ENCODE measurements at regions not wholly inside any gene's neighbourhood (a gene's known extent, or its start where the extent isn't known, plus 50 kb on each side); places are given as distances from the start of the nearest gene placed in this dataset.

- no peaks in the 10 kb centered on the region for H3K79me2 ChIP-seq
- TF ChIP-seq CTCF (IDR thresholded peaks at IDR 0.05; ENCODE audit: poor library complexity) (no peak), EZH2phosphoT487 (IDR thresholded peaks at IDR 0.05; ENCODE audit: low read depth, severe bottlenecking, unreplicated experiment) (no peak), EZH2 (IDR thresholded peaks at IDR 0.05; ENCODE audit: borderline replicate concordance) (no peak)
- H3K4me3 ChIP-seq: no peak overlapping the region
- no peak overlapping the region for H2AFZ ChIP-seq
- no peak for DNase-seq (ENCODE audit: low spot score)
- H3K27ac ChIP-seq: no peak overlapping the region
- no peaks in the 10 kb centered on the region for H3K36me3 ChIP-seq (replicated peaks; ENCODE audit: insufficient read depth, low read depth)
- H3K4me1 ChIP-seq (ENCODE audit: insufficient read depth): no peaks in the 10 kb centered on the region
- H3K9me2 ChIP-seq (replicated peaks; ENCODE audit: insufficient read depth): no peaks in the 10 kb centered on the region
- H3K9me3 ChIP-seq (ENCODE audit: low read depth): no peaks in the 10 kb centered on the region
- no peaks in the 10 kb centered on the region for H4K20me1 ChIP-seq (ENCODE audit: insufficient read depth, poor library complexity, severe bottlenecking)
- no peak overlapping the region for H3K4me2 ChIP-seq
- H3K27me3 ChIP-seq: no peaks in the 10 kb centered on the region
These were observed 90.8 kb upstream of the SERTM1 start for GRCh38 chr13:36582977-36583376.

GRCh38 chr13:36599641-36600040 is 74.2 kb upstream of the SERTM1 start:
- Histone ChIP-seq H3K4me2 (no peak overlapping the region), H3K9me2 (replicated peaks; ENCODE audit: insufficient read depth) (no peaks in the 10 kb centered on the region), H3K9me3 (ENCODE audit: low read depth) (no peaks in the 10 kb centered on the region), H3K79me2 (no peaks in the 10 kb centered on the region), H3K4me3 (no peak overlapping the region), H3K4me1 (ENCODE audit: insufficient read depth) (no peaks in the 10 kb centered on the region), H2AFZ (no peak overlapping the region), H4K20me1 (ENCODE audit: insufficient read depth, poor library complexity, severe bottlenecking) (no peaks in the 10 kb centered on the region), H3K36me3 (replicated peaks; ENCODE audit: insufficient read depth, low read depth) (no peaks in the 10 kb centered on the region), H3K27me3 (no peaks in the 10 kb centered on the region), H3K27ac (no peak overlapping the region)
- WGBS (ENCODE audit: low lambda C conversion rate, missing lambda C conversion rate): 88% methylated on average over 3 of the region's 3 CpGs
- TF ChIP-seq EZH2phosphoT487 (IDR thresholded peaks at IDR 0.05; ENCODE audit: low read depth, severe bottlenecking, unreplicated experiment): no peak
- no peak for TF ChIP-seq EZH2 (IDR thresholded peaks at IDR 0.05; ENCODE audit: borderline replicate concordance)
- no peak for TF ChIP-seq CTCF (IDR thresholded peaks at IDR 0.05; ENCODE audit: poor library complexity)
- DNase-seq (ENCODE audit: low spot score): no peak

GRCh38 chr13:36601186-36601585 is 72.6 kb upstream of the SERTM1 start:
- 85% methylated on average over 2 of the region's 2 CpGs for WGBS (ENCODE audit: low lambda C conversion rate, missing lambda C conversion rate)
- H3K27ac ChIP-seq: no peak overlapping the region
- no peaks in the 10 kb centered on the region for H3K9me3 ChIP-seq (ENCODE audit: low read depth)

More at GRCh38 chr13:36601186-36601585, 72.6 kb upstream of the SERTM1 start:
- H3K9me2 ChIP-seq (replicated peaks; ENCODE audit: insufficient read depth): no peaks in the 10 kb centered on the region
- TF ChIP-seq EZH2phosphoT487 (IDR thresholded peaks at IDR 0.05; ENCODE audit: low read depth, severe bottlenecking, unreplicated experiment) (no peak), CTCF (IDR thresholded peaks at IDR 0.05; ENCODE audit: poor library complexity) (no peak), EZH2 (IDR thresholded peaks at IDR 0.05; ENCODE audit: borderline replicate concordance) (no peak)
- H2AFZ ChIP-seq: no peak overlapping the region
- H3K36me3 ChIP-seq (replicated peaks; ENCODE audit: insufficient read depth, low read depth): no peaks in the 10 kb centered on the region
- no peaks in the 10 kb centered on the region for H4K20me1 ChIP-seq (ENCODE audit: insufficient read depth, poor library complexity, severe bottlenecking)
- no peak overlapping the region for H3K4me2 ChIP-seq
- H3K4me3 ChIP-seq: no peak overlapping the region
- no peaks in the 10 kb centered on the region for H3K79me2 ChIP-seq
- no peak for DNase-seq (ENCODE audit: low spot score)
- H3K4me1 ChIP-seq (ENCODE audit: insufficient read depth): no peaks in the 10 kb centered on the region
- no peaks in the 10 kb centered on the region for H3K27me3 ChIP-seq
